Upper lobe of left lung (tissue), 6 donors: ENCODE measurements at regions not wholly inside any gene's neighbourhood (a gene's known extent, or its start where the extent isn't known, plus 50 kb on each side); places are given as distances from the start of the nearest gene placed in this dataset.
"Not testable (repeated sequence)": the region's sequence is repeated elsewhere in the genome, so short reads cannot be mapped to it uniquely, and the experiment has no call there.

Experiments
- ATAC-seq, 2 donors: fragments of 200-7000 bp; cut with Tn5 transposase; one replicate each; pipeline ENCODE4 v1.9.1; 2022; ENCODE audit warnings: mild to moderate bottlenecking in 2 of 2, moderate library complexity in 2 of 2; ENCODE audit not compliant: low FRiP score in 2 of 2
- DNase-seq, 2 donors: peaks; one replicate each; pipeline ENCODE4 v3.0.0-alpha.2; 2019 to 2020
- H3K27ac ChIP-seq, 4 donors: fragments of 200-600 bp; sonication (generic); one replicate each; pipeline ENCODE4 v1.5.1; 2016 to 2019
- H3K27me3 ChIP-seq, 4 donors: fragments of 200-600 bp; sonication (generic); one replicate each; pipeline ENCODE4 v1.5.1; 2017 to 2019
- H3K36me3 ChIP-seq, 4 donors: fragments of 200-600 bp; sonication (generic); one replicate each; pipeline ENCODE4 v1.5.1; 2016 to 2019
- H3K4me1 ChIP-seq, 4 donors: fragments of 200-600 bp; sonication (generic); one replicate each; pipeline ENCODE4 v1.5.1; 2018 to 2019
- H3K4me3 ChIP-seq, 4 donors: fragments of 200-600 bp; sonication (generic); one replicate each; pipeline ENCODE4 v1.5.1; 2017 to 2019; ENCODE audit warnings: mild to moderate bottlenecking in 2 of 4, moderate library complexity in 1 of 4
- H3K9me3 ChIP-seq, 4 donors: fragments of 200-600 bp; sonication (generic); one replicate each; pipeline ENCODE4 v1.5.1; 2018 to 2019
- EP300 ChIP-seq, 4 donors: sonication (generic); formaldehyde crosslinking; IDR thresholded peaks; one replicate each; pipeline ENCODE4 v1.5.1; 2017; ENCODE audit warnings: antibody characterized with exemption in 4 of 4, control low read depth in 2 of 4
- POLR2A ChIP-seq, 4 donors: fragments of 450-650 bp; IDR thresholded peaks; one replicate each; pipeline ENCODE4 v1.5.1; 2016 to 2017; ENCODE audit warnings: antibody characterized with exemption in 4 of 4, mild to moderate bottlenecking in 2 of 4
- POLR2AphosphoS5 ChIP-seq, 2 donors: sonication (generic); formaldehyde crosslinking; IDR thresholded peaks; one replicate each; pipeline ENCODE4 v1.5.1; 2017; ENCODE audit warnings: antibody characterized with exemption in 2 of 2
- WGBS, 2 donors: methylation state at CpG; one replicate each; pipeline ENCODE4 v1.1.5; 2017 to 2018; 5-methylcytosine and 5-hydroxymethylcytosine counted together
- TF ChIP-seq, protein P1 (sequence below), 6 experiments: fragments of 450-650 bp in 4 of 6; fragments of 200-600 bp in 2 of 6; sonication (generic) in 2 of 6; IDR thresholded peaks; one replicate each; pipeline ENCODE4 v1.5.1; 2016 to 2019; ENCODE audit warnings: antibody characterized with exemption in 6 of 6
- donor health status: DM: no; HTN: no; CAD: no; lungs with moderate emphysema.
- donor health status: DM: no; HTN: yes; CAD: no; lungs with severe emphysema.

GRCh38 chr6:60891606-60892005, 1394.4 kb downstream of the KHDRBS2 start:
- Histone ChIP-seq H3K36me3 (no peaks in the 10 kb centered on the region), H3K4me1 (no peaks in the 10 kb centered on the region), H3K27ac (no peak overlapping the region), H3K4me3 (no peak overlapping the region), H3K27me3 (no peaks in the 10 kb centered on the region), H3K9me3 (no peaks in the 10 kb centered on the region)
- no peak for TF ChIP-seq POLR2A (IDR thresholded peaks at IDR 0.05)
- no peak for TF ChIP-seq EP300 (IDR thresholded peaks at IDR 0.05)
- no peak for TF ChIP-seq POLR2AphosphoS5 (IDR thresholded peaks at IDR 0.05)
- TF ChIP-seq, protein P1, sequence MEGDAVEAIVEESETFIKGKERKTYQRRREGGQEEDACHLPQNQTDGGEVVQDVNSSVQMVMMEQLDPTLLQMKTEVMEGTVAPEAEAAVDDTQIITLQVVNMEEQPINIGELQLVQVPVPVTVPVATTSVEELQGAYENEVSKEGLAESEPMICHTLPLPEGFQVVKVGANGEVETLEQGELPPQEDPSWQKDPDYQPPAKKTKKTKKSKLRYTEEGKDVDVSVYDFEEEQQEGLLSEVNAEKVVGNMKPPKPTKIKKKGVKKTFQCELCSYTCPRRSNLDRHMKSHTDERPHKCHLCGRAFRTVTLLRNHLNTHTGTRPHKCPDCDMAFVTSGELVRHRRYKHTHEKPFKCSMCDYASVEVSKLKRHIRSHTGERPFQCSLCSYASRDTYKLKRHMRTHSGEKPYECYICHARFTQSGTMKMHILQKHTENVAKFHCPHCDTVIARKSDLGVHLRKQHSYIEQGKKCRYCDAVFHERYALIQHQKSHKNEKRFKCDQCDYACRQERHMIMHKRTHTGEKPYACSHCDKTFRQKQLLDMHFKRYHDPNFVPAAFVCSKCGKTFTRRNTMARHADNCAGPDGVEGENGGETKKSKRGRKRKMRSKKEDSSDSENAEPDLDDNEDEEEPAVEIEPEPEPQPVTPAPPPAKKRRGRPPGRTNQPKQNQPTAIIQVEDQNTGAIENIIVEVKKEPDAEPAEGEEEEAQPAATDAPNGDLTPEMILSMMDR (IDR thresholded peaks at IDR 0.05): no peak
- no peak for DNase-seq
- WGBS, 2 donors: 73 to 81% methylated on average over 1 of the region's 1 CpG
- no peak for ATAC-seq

DNA sequence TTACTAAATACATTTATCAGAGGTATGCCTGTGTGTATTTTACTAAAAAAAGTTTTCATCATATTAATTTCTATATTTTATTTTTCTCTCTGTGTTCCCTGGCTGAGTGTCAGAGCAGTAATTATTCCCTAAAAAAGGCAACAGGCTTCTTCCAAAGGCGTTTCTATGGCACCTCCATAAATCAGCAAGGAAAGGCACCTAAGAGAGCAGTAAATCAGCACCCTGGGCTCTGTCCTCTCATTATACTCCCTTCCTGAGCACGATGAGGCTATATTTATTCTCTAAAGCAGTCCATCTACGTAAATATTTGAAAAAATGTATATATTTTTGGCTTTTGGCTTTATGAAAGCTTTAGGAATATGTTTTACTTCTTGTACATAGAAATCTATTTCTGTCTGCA, 1408.6 kb downstream of the KHDRBS2 start:
- not testable (repeated sequence) for H3K36me3 ChIP-seq, H3K9me3 ChIP-seq, H3K27ac ChIP-seq, H3K4me1 ChIP-seq, DNase-seq, H3K4me3 ChIP-seq, ATAC-seq, H3K27me3 ChIP-seq
- 56 to 69% methylated on average over 3 of the region's 3 CpGs for WGBS, 2 donors

DNA sequence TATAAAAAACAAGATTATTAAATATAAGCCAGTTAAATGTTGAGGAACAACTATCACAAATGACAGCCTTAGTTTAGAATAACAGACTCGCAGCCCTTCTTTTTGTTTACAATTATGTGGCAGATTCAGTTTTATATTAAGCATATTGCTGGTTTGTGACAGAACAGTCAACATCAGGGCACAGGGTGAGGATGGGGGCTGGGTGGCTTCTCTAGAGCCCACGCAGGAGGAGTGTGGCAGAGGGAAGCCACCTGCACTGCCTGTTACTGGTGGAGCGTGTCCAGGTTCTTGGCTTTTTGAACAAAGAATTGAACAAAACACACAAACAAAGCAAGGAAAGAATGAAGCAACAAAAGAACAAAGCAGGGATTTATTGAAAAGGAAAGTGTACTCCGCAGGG, 1415.2 kb downstream of the KHDRBS2 start:
- not testable (repeated sequence) for H3K4me3 ChIP-seq, H3K27ac ChIP-seq, H3K27me3 ChIP-seq, H3K9me3 ChIP-seq, H3K36me3 ChIP-seq, DNase-seq, H3K4me1 ChIP-seq, ATAC-seq
- WGBS, 2 donors: 64 to 66% methylated on average over 4 of the region's 4 CpGs

- TF ChIP-seq EP300 (IDR thresholded peaks at IDR 0.05): no peak
- no peak for TF ChIP-seq POLR2AphosphoS5 (IDR thresholded peaks at IDR 0.05)
- TF ChIP-seq, protein P1 (IDR thresholded peaks at IDR 0.05): no peak
- TF ChIP-seq POLR2A (IDR thresholded peaks at IDR 0.05): no peak
- Histone ChIP-seq H3K4me3 (no peak overlapping the region), H3K27me3 (no peaks in the 10 kb centered on the region), H3K9me3 (no peaks in the 10 kb centered on the region), H3K27ac (no peak overlapping the region), H3K4me1 (no peaks in the 10 kb centered on the region), H3K36me3 (no peaks in the 10 kb centered on the region)
- DNase-seq: no peak
- ATAC-seq: no peak
Observed at GRCh38 chr6:60867548-60867947, 1418.5 kb downstream of the KHDRBS2 start.

GRCh38 chr6:60843175-60843982, 1442.6 kb downstream of the KHDRBS2 start:
- ATAC-seq, DNase-seq, H3K27ac ChIP-seq, H3K4me1 ChIP-seq, H3K4me3 ChIP-seq, H3K36me3 ChIP-seq, H3K27me3 ChIP-seq, H3K9me3 ChIP-seq: not testable (repeated sequence)
- 33 to 44% methylated on average over 3 of the region's 3 CpGs for WGBS, 2 donors

DNA sequence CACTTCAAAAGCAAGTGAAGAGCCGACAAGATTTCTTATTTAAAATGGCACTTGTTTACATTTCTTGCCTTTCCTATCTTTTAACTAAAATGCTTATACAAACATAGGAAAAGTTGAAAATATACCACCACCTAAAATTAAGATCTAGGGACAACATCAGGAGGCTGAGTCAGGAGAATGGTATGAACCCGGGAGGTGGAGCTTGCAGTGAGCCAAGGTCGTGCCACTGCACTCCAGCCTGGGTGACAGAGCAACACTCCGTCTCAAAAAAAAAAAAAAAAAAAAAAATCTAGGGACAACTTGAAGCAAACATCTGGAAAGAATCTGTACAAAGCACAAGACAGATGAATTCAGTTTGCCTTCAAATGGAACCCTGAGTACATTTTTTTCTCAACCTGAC, 1455.3 kb downstream of the KHDRBS2 start:
- WGBS, 2 donors: 45 to 65% methylated on average over 4 of the region's 4 CpGs
- not testable (repeated sequence) for H3K27me3 ChIP-seq, ATAC-seq, H3K4me1 ChIP-seq, H3K9me3 ChIP-seq, H3K4me3 ChIP-seq, H3K27ac ChIP-seq, H3K36me3 ChIP-seq, DNase-seq

DNA sequence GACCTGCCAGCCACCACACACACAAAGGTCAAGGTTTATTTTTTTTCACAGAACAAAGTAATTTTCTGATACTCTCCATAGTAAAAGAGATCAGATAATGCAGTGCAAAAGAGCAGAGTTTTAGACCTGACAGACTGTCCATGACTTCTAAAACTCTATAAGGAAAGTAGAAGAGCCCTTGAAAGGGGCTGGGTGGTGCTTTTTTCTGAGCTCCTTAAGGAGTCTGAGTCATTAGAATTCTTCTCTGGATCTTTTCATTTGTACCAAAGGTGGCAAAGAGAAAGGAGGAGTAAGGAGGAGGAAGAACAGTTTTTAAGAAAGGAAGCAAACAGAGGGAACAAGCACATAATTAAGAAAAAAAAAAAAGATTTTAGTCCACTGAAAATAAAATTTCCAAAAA, 1463.4 kb downstream of the KHDRBS2 start:
- not testable (repeated sequence) for DNase-seq, H3K27me3 ChIP-seq, ATAC-seq, H3K4me3 ChIP-seq, H3K36me3 ChIP-seq, H3K9me3 ChIP-seq, H3K4me1 ChIP-seq, H3K27ac ChIP-seq

- not testable (repeated sequence) for H3K27me3 ChIP-seq, H3K4me3 ChIP-seq, H3K4me1 ChIP-seq, H3K9me3 ChIP-seq, DNase-seq, H3K36me3 ChIP-seq, H3K27ac ChIP-seq, ATAC-seq
- 88 to 97% methylated on average over 2 of the region's 2 CpGs for WGBS, 2 donors
Observed at GRCh38 chr6:60818072-60818471, 1468.0 kb downstream of the KHDRBS2 start.

GRCh38 chr6:60814784-60815183, 1471.2 kb downstream of the KHDRBS2 start:
- not testable (repeated sequence) for H3K4me1 ChIP-seq, H3K36me3 ChIP-seq, ATAC-seq, H3K9me3 ChIP-seq, H3K4me3 ChIP-seq, H3K27ac ChIP-seq, H3K27me3 ChIP-seq, DNase-seq
- 86 to 92% methylated on average over 1 of the region's 1 CpG for WGBS, 2 donors

DNA sequence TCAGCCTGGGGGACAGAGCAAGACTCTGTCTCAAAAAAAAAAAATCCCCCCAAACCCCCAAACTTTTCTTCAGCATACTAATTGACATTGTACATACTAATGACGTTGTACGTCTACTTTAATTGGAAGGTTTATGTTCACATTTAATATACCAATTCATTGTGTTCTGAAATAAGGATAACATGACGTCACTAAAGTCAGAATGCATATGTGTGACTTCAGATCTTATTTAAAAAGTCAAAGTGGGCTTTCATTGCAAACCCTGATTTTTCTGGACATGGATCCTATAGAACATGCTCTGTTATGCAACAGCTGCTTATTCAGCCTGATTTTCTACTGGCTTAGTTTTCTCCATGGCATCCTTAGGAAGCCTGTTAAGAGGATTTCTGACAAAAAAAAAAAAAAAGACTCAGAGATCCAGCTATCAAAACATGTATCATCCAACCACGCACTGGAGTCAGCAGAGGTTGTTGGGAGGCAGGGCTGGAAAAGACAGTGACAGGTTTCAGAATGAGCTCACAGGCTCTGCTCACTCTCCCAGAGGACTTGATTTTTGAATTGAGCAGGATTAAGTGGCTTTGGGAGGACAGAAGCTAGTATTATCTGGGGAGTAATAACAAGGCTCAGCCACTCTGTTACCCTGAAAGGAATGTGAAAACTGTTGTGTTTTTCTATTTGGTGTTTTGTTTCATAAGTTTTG, 1472.0 kb downstream of the KHDRBS2 start:
- not testable (repeated sequence) for ATAC-seq, H3K4me3 ChIP-seq, H3K27me3 ChIP-seq, H3K36me3 ChIP-seq, H3K9me3 ChIP-seq, DNase-seq, H3K27ac ChIP-seq, H3K4me1 ChIP-seq
- WGBS, 2 donors: 87 to 91% methylated on average over 4 of the region's 4 CpGs

GRCh38 chr6:60810216-60810615, 1475.8 kb downstream of the KHDRBS2 start:
- DNase-seq, ATAC-seq, H3K4me3 ChIP-seq, H3K36me3 ChIP-seq, H3K9me3 ChIP-seq, H3K27ac ChIP-seq, H3K4me1 ChIP-seq, H3K27me3 ChIP-seq: not testable (repeated sequence)
- 57 to 80% methylated on average over 1 to 2 of the region's 2 CpGs for WGBS, 2 donors
